NCI-H2196 (cell line): ENCODE measurements at regions not wholly inside any gene's neighbourhood (a gene's known extent, or its start where the extent isn't known, plus 50 kb on each side); places are given as distances from the start of the nearest gene placed in this dataset.

Experiments used
- DNase-seq: peaks from one replicate; lab custom pipeline; 2025; ENCODE audit not compliant: unreplicated experiment; lab: John Stamatoyannopoulos, UW

GRCh38 chr2:103921161-103921560 lies 932.8 kb upstream of the POU3F3 start:
- no peak for DNase-seq

- DNase-seq = no peak
Observed at GRCh38 chr2:103942199-103942598, 911.7 kb upstream of the POU3F3 start.

GRCh38 chr2:103945083-103945482 lies 908.8 kb upstream of the POU3F3 start:
- no peak for DNase-seq

GRCh38 chr2:103959174-103960128 lies 894.5 kb upstream of the POU3F3 start:
- DNase-seq = peak; percentile 9

GRCh38 chr2:103960129-103960513 lies 893.8 kb upstream of the POU3F3 start:
- no peak for DNase-seq

- DNase-seq = no peak
Observed at GRCh38 chr2:103960951-103961350, 893.0 kb upstream of the POU3F3 start.

- DNase-seq = no peak
Observed at GRCh38 chr2:103961862-103962261, 892.1 kb upstream of the POU3F3 start.

GRCh38 chr2:103962670-103963069 lies 891.2 kb upstream of the POU3F3 start:
- DNase-seq = no peak

- no peak for DNase-seq
Observed at GRCh38 chr2:103963146-103963725, 890.7 kb upstream of the POU3F3 start.

GRCh38 chr2:103977241-103977640 lies 876.7 kb upstream of the POU3F3 start:
- DNase-seq = no peak

- no peak for DNase-seq
Observed at GRCh38 chr2:103977668-103978067, 876.2 kb upstream of the POU3F3 start.

GRCh38 chr2:103980401-103980800 lies 873.5 kb upstream of the POU3F3 start:
- no peak for DNase-seq

GRCh38 chr2:103982691-103983090 lies 871.2 kb upstream of the POU3F3 start:
- no peak for DNase-seq

GRCh38 chr2:103986001-103986400 lies 867.9 kb upstream of the POU3F3 start:
- no peak for DNase-seq

GRCh38 chr2:103991591-103991990 lies 862.3 kb upstream of the POU3F3 start:
- DNase-seq = no peak

GRCh38 chr2:104004821-104005220 lies 849.1 kb upstream of the POU3F3 start:
- no peak for DNase-seq

- no peak for DNase-seq
Observed at GRCh38 chr2:104016801-104017200, 837.1 kb upstream of the POU3F3 start.

GRCh38 chr2:104023306-104023705 lies 830.6 kb upstream of the POU3F3 start:
- no peak for DNase-seq

GRCh38 chr2:104023765-104024164 lies 830.1 kb upstream of the POU3F3 start:
- DNase-seq = no peak

GRCh38 chr2:104025295-104025694 lies 828.6 kb upstream of the POU3F3 start:
- no peak for DNase-seq

GRCh38 chr2:104026725-104027124 lies 827.2 kb upstream of the POU3F3 start:
- DNase-seq = no peak

GRCh38 chr2:104027321-104027720 lies 826.6 kb upstream of the POU3F3 start:
- no peak for DNase-seq
